Nephron progenitor cell (in vitro differentiated cells): ENCODE measurements at regions not wholly inside any gene's neighbourhood (a gene's known extent, or its start where the extent isn't known, plus 50 kb on each side); places are given as distances from the start of the nearest gene placed in this dataset.
"Not testable (repeated sequence)": the region's sequence is repeated elsewhere in the genome, so short reads cannot be mapped to it uniquely, and the experiment has no call there.

Experiments
- DNase-seq: peaks from one replicate; pipeline ENCODE4 v3.0.0; 2021
- H3K27ac Mint-ChIP-seq: 2 replicates; pipeline ENCODE4 v1.8.0; 2021; ENCODE audit warnings: mild to moderate bottlenecking, moderate library complexity, mixed read lengths
- H3K27me3 Mint-ChIP-seq: 2 replicates; pipeline ENCODE4 v1.8.0; 2021; ENCODE audit warnings: mild to moderate bottlenecking, low read depth, mixed read lengths; ENCODE audit not compliant: poor library complexity
- H3K36me3 Mint-ChIP-seq: 2 replicates; pipeline ENCODE4 v1.8.0; 2021; ENCODE audit warnings: low read depth, mixed read lengths
- H3K4me1 Mint-ChIP-seq: 2 replicates; pipeline ENCODE4 v1.8.0; 2021; ENCODE audit warnings: mixed read lengths
- H3K4me3 Mint-ChIP-seq: 2 replicates; pipeline ENCODE4 v1.8.0; 2021; ENCODE audit warnings: mild to moderate bottlenecking, moderate library complexity, mixed read lengths
- H3K9me3 Mint-ChIP-seq: 2 replicates; pipeline ENCODE4 v1.8.0; 2021; ENCODE audit warnings: mild to moderate bottlenecking, moderate library complexity, mixed read lengths
- CTCF ChIP-seq: fragments of 200-600 bp; sonication (generic); IDR thresholded peaks from 2 replicates; pipeline ENCODE4 v1.5.0; 2021; ENCODE audit warnings: antibody characterized with exemption

- Mint-ChIP-seq H3K36me3 (peaks cover 55% of the 10 kb centered on the region), H3K9me3 (peaks cover 12% of the 10 kb centered on the region), H3K27ac (peak overlapping the region; percentile 82), H3K27me3 (peaks cover 4% of the 10 kb centered on the region), H3K4me3 (no peak overlapping the region), H3K4me1 (peaks cover 10% of the 10 kb centered on the region)
- no peak for DNase-seq
- no peak for TF ChIP-seq CTCF
Measured at GRCh38 chr9:85858056-85858750, 82.7 kb upstream of the NAA35 start.

DNA sequence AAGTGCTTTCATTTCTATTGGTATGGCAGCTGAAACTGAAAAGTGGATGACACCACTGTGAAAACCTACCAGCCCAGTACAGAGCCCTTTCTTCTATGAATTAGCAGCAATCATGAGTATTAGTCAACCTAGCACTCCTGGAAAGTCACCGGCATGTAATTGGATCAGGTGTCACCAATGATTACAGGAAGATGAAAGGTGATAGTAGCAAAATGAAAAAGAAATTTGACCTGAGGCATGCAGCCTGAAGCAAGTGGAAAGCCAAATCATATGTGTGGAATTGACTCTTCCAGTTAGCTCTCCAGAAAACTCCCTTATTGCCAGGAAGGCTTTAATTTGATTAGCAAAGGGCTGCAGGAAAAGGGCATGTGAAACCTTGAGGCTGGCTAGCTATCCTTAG, 81.2 kb upstream of the NAA35 start:
- peaks cover 10% of the 10 kb centered on the region for H3K4me1 Mint-ChIP-seq
- peaks cover 56% of the 10 kb centered on the region for H3K36me3 Mint-ChIP-seq
- peaks cover 3% of the 10 kb centered on the region for H3K9me3 Mint-ChIP-seq
- peak overlapping the region; percentile 2 for H3K27ac Mint-ChIP-seq
- TF ChIP-seq CTCF = no peak
- no peak for DNase-seq
- H3K27me3 Mint-ChIP-seq = peaks cover 11% of the 10 kb centered on the region
- no peak overlapping the region for H3K4me3 Mint-ChIP-seq

DNA sequence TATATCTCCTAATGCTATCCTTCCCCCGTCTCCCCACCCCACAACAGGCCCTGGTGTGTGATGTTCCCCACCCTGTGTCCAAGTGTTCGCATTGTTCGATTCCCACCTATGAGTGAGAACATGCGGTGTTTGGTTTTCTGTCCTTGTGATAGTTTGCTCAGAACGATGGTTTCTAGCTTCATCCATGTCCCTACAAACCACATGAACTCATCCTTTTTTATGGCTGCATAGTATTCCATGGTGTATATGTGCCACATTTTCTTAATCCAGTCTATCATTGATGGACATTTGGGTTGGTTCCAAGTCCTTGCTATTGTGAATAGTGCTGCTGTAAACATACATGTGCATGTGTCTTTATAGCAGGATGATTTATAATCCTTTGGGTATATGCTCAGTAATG, 79.1 kb upstream of the NAA35 start:
- peaks cover 10% of the 10 kb centered on the region for H3K4me1 Mint-ChIP-seq
- not testable (repeated sequence) for H3K4me3 Mint-ChIP-seq
- peaks cover 54% of the 10 kb centered on the region for H3K36me3 Mint-ChIP-seq

DNA sequence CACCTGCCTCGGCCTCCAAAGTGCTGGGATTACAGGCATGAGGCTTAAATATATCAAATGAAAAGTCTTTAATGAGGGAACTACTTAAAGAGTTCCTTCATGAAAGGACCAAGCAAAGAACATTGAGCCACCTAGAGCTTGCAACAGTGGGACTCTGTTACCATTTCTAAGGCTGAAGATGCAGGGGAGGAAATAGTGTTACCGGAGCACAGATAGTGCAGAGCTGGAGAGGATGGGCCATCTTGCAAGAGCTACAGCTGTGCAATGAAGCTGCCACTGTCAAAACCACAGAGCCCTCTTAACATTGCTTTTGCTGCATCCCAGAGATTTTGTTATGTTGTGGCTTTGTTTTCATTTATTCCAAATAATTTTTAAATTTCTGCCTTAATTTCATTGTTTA, 77.1 kb upstream of the NAA35 start:
- Mint-ChIP-seq H3K27me3 (peaks cover 13% of the 10 kb centered on the region), H3K9me3 (peaks cover 15% of the 10 kb centered on the region)
- DNase-seq = no peak

More for the DNA sequence above, 79.1 kb upstream of the NAA35 start:
- not testable (repeated sequence) for DNase-seq, H3K27ac Mint-ChIP-seq
- Mint-ChIP-seq H3K27me3 (peaks cover 13% of the 10 kb centered on the region), H3K9me3 (peaks cover 15% of the 10 kb centered on the region)

GRCh38 chr9:85871008-85871407, 69.9 kb upstream of the NAA35 start:
- H3K36me3 Mint-ChIP-seq = peaks cover under 1% of the 10 kb centered on the region
- peaks cover under 1% of the 10 kb centered on the region for H3K9me3 Mint-ChIP-seq
- TF ChIP-seq CTCF = no peak
- H3K4me1 Mint-ChIP-seq = peaks cover 4% of the 10 kb centered on the region
- H3K4me3 Mint-ChIP-seq = no peak overlapping the region
- no peak overlapping the region for H3K27ac Mint-ChIP-seq
- no peaks in the 10 kb centered on the region for H3K27me3 Mint-ChIP-seq
- no peak for DNase-seq

More for the DNA sequence above, 77.1 kb upstream of the NAA35 start:
- peaks cover 48% of the 10 kb centered on the region for H3K36me3 Mint-ChIP-seq
- peaks cover 10% of the 10 kb centered on the region for H3K4me1 Mint-ChIP-seq
- H3K4me3 Mint-ChIP-seq = no peak overlapping the region
- TF ChIP-seq CTCF = no peak
- no peak overlapping the region for H3K27ac Mint-ChIP-seq

- not testable (repeated sequence) for H3K4me1 Mint-ChIP-seq, H3K4me3 Mint-ChIP-seq, H3K27ac Mint-ChIP-seq, H3K36me3 Mint-ChIP-seq, H3K27me3 Mint-ChIP-seq, DNase-seq, H3K9me3 Mint-ChIP-seq
Measured at GRCh38 chr9:85871683-85872082, 69.3 kb upstream of the NAA35 start.

GRCh38 chr9:85872463-85872862, 68.5 kb upstream of the NAA35 start:
- no peak overlapping the region for H3K27ac Mint-ChIP-seq
- H3K9me3 Mint-ChIP-seq = no peaks in the 10 kb centered on the region
- no peak for TF ChIP-seq CTCF
- no peak for DNase-seq
- no peaks in the 10 kb centered on the region for H3K27me3 Mint-ChIP-seq
- H3K4me1 Mint-ChIP-seq = peaks cover 11% of the 10 kb centered on the region
- no peak overlapping the region for H3K4me3 Mint-ChIP-seq
- no peaks in the 10 kb centered on the region for H3K36me3 Mint-ChIP-seq
